ENCODE measurements at regions not wholly inside any gene's neighbourhood (a gene's known extent, or its start where the extent isn't known, plus 50 kb on each side); places are given as distances from the start of the nearest gene placed in this dataset.
A peak's percentile ranks its signal among the peaks of the same experiment; 100 is the strongest.

DNA sequence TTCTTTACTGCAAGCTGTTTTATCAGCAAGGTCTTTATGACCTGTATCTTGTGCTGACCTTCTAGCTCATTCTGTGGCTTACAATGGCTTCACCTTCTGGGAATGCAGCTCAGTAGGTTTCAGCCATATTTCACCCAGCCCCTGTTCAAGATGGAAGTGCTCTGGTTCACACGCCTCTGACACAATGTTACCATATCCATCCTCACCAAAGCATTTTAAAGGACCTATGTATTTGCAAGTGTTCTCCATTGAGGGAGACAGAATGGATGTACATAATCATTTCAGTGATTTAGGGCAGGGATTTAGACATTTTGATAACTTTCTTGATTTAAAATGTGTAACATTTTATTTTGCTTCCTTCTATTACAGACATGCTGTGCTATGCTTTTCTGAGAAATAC is 182.3 kb upstream of the FN1 start (continued):
- no peak for TF ChIP-seq BCL6 (CRISPR knock-in tag; IDR thresholded peaks at IDR 0.05)
- TF ChIP-seq, protein P1, sequence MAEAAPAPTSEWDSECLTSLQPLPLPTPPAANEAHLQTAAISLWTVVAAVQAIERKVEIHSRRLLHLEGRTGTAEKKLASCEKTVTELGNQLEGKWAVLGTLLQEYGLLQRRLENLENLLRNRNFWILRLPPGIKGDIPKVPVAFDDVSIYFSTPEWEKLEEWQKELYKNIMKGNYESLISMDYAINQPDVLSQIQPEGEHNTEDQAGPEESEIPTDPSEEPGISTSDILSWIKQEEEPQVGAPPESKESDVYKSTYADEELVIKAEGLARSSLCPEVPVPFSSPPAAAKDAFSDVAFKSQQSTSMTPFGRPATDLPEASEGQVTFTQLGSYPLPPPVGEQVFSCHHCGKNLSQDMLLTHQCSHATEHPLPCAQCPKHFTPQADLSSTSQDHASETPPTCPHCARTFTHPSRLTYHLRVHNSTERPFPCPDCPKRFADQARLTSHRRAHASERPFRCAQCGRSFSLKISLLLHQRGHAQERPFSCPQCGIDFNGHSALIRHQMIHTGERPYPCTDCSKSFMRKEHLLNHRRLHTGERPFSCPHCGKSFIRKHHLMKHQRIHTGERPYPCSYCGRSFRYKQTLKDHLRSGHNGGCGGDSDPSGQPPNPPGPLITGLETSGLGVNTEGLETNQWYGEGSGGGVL (CRISPR knock-in tag; IDR thresholded peaks at IDR 0.05), result no peak
- no peak for TF ChIP-seq ZBTB17 (CRISPR knock-in tag; IDR thresholded peaks at IDR 0.05)
- TF ChIP-seq, protein P2, sequence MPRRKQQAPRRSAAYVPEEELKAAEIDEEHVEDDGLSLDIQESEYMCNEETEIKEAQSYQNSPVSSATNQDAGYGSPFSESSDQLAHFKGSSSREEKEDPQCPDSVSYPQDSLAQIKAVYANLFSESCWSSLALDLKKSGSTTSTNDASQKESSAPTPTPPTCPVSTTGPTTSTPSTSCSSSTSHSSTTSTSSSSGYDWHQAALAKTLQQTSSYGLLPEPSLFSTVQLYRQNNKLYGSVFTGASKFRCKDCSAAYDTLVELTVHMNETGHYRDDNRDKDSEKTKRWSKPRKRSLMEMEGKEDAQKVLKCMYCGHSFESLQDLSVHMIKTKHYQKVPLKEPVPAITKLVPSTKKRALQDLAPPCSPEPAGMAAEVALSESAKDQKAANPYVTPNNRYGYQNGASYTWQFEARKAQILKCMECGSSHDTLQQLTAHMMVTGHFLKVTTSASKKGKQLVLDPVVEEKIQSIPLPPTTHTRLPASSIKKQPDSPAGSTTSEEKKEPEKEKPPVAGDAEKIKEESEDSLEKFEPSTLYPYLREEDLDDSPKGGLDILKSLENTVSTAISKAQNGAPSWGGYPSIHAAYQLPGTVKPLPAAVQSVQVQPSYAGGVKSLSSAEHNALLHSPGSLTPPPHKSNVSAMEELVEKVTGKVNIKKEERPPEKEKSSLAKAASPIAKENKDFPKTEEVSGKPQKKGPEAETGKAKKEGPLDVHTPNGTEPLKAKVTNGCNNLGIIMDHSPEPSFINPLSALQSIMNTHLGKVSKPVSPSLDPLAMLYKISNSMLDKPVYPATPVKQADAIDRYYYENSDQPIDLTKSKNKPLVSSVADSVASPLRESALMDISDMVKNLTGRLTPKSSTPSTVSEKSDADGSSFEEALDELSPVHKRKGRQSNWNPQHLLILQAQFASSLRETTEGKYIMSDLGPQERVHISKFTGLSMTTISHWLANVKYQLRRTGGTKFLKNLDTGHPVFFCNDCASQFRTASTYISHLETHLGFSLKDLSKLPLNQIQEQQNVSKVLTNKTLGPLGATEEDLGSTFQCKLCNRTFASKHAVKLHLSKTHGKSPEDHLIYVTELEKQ (CRISPR knock-in tag; IDR thresholded peaks at IDR 0.05), result peak; percentile 40; the same call in 1 of the 2 replicates
- TF ChIP-seq PTRF (tag; IDR thresholded peaks at IDR 0.05), result peak; percentile 90
- TF ChIP-seq ZFP1 (CRISPR knock-in tag; IDR thresholded peaks at IDR 0.05), result no peak
- peak; percentile 73 for TF ChIP-seq SMAD4 (CRISPR knock-in tag; conservative IDR thresholded peaks at IDR 0.05)
- no peak for TF ChIP-seq EGR1 (conservative IDR thresholded peaks at IDR 0.05)
- no peak for TF ChIP-seq HIVEP1 (CRISPR knock-in tag; IDR thresholded peaks at IDR 0.05)
- no peak for TF ChIP-seq HMGN3 (IDR thresholded peaks at IDR 0.05; ENCODE audit: borderline replicate concordance, extremely low read depth, insufficient read length, low read depth, low read length)
- no peak for TF ChIP-seq PURB (CRISPR knock-in tag; IDR thresholded peaks at IDR 0.05; ENCODE audit: low read depth)
- TF ChIP-seq NR3C1 (CRISPR knock-in tag; IDR thresholded peaks at IDR 0.05), result no peak
- no peak for TF ChIP-seq JUNB (CRISPR knock-in tag; conservative IDR thresholded peaks at IDR 0.05)
- TF ChIP-seq, protein P3, sequence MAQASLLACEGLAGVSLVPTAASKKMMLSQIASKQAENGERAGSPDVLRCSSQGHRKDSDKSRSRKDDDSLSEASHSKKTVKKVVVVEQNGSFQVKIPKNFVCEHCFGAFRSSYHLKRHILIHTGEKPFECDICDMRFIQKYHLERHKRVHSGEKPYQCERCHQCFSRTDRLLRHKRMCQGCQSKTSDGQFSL (CRISPR knock-in tag; IDR thresholded peaks at IDR 0.05), result no peak
- TF ChIP-seq, protein P3 (tag; IDR thresholded peaks at IDR 0.05), result peak in 1 of 2 experiments; percentile 73; a peak in 2 of 4 replicates
- TF ChIP-seq RAD51 (IDR thresholded peaks at IDR 0.05; ENCODE audit: borderline replicate concordance, low read depth), result no peak
- no peak for TF ChIP-seq IRF2 (CRISPR knock-in tag; IDR thresholded peaks at IDR 0.05)
- no peak for TF ChIP-seq ZNF253 (CRISPR knock-in tag; conservative IDR thresholded peaks at IDR 0.05)
- TF ChIP-seq SLC30A9 (CRISPR knock-in tag; IDR thresholded peaks at IDR 0.05), result no peak
- TF ChIP-seq, protein P4, sequence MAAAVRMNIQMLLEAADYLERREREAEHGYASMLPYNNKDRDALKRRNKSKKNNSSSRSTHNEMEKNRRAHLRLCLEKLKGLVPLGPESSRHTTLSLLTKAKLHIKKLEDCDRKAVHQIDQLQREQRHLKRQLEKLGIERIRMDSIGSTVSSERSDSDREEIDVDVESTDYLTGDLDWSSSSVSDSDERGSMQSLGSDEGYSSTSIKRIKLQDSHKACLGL (CRISPR knock-in tag; IDR thresholded peaks at IDR 0.05; ENCODE audit: borderline replicate concordance, poor library complexity, severe bottlenecking), result no peak
- TF ChIP-seq TAF7 (tag; IDR thresholded peaks at IDR 0.05), result peak; percentile 69
- no peak for TF ChIP-seq U2AF2 (optimal IDR thresholded peaks at IDR 0.05; ENCODE audit: low read depth, low read length)
- TF ChIP-seq, protein P5, sequence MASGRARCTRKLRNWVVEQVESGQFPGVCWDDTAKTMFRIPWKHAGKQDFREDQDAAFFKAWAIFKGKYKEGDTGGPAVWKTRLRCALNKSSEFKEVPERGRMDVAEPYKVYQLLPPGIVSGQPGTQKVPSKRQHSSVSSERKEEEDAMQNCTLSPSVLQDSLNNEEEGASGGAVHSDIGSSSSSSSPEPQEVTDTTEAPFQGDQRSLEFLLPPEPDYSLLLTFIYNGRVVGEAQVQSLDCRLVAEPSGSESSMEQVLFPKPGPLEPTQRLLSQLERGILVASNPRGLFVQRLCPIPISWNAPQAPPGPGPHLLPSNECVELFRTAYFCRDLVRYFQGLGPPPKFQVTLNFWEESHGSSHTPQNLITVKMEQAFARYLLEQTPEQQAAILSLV (tag; IDR thresholded peaks at IDR 0.05), result 0 out of 2 replicates have a peak, but pooled peaks have one; percentile 25
